CD4-positive, CD25-positive, alpha-beta regulatory T cell (primary cell): ENCODE measurements at regions not wholly inside any gene's neighbourhood (a gene's known extent, or its start where the extent isn't known, plus 50 kb on each side); places are given as distances from the start of the nearest gene placed in this dataset.
"Not testable (repeated sequence)": the region's sequence is repeated elsewhere in the genome, so short reads cannot be mapped to it uniquely, and the experiment has no call there.

Experiments
- ATAC-seq, 2 donors: fragments of 150-1000 bp; cut with Tn5 transposase; one replicate each; pipeline ENCODE4 v1.10.0; 2021; ENCODE audit warnings: low read depth in 2 of 2, moderate number of reproducible peaks in 2 of 2, moderate library complexity in 1 of 2
- DNase-seq, 3 donors: peaks; one replicate each; pipeline versions ENCODE4 v3.0.0 to v3.0.0-alpha.2; 2012 to 2022; ENCODE audit warnings: mixed read lengths in 1 of 3
- H3K27ac ChIP-seq: one replicate; pipeline ENCODE4 v1.7.0; 2013; ENCODE audit warnings: mild to moderate bottlenecking, low read length; ENCODE audit not compliant: insufficient read depth, poor library complexity, severe bottlenecking
- H3K27me3 ChIP-seq: one replicate; pipeline ENCODE4 v1.7.0; 2013; ENCODE audit warnings: low read length; ENCODE audit not compliant: control insufficient read depth, insufficient read depth
- H3K36me3 ChIP-seq: one replicate; pipeline ENCODE4 v1.7.0; 2013; ENCODE audit warnings: mild to moderate bottlenecking, low read length, moderate library complexity; ENCODE audit not compliant: control insufficient read depth, insufficient read depth
- H3K4me1 ChIP-seq: 2 replicates; pipeline ENCODE4 v1.7.0; 2013; ENCODE audit warnings: mild to moderate bottlenecking, low read length; ENCODE audit not compliant: insufficient read depth, control insufficient read depth, poor library complexity, severe bottlenecking
- H3K4me3 ChIP-seq: one replicate; pipeline ENCODE4 v1.7.0; 2013; ENCODE audit warnings: low read depth, mild to moderate bottlenecking, low read length, moderate library complexity
- H3K9me3 ChIP-seq, 2 experiments: 1 replicate in 1 of 2; 2 replicates in 1 of 2; pipeline ENCODE4 v1.7.0; 2013; ENCODE audit warnings: low read length in 2 of 2, mild to moderate bottlenecking in 1 of 2, moderate library complexity in 1 of 2; ENCODE audit not compliant: control insufficient read depth in 2 of 2
- H3K27ac Mint-ChIP-seq, 3 donors: one replicate each; pipeline ENCODE4 v1.8.0; 2020 to 2022; ENCODE audit warnings: mild to moderate bottlenecking in 3 of 3, mixed read lengths in 3 of 3, moderate library complexity in 2 of 3
- H3K27me3 Mint-ChIP-seq: one replicate; pipeline ENCODE4 v1.8.0; 2022; ENCODE audit warnings: mild to moderate bottlenecking, mixed read lengths
- H3K36me3 Mint-ChIP-seq: one replicate; pipeline ENCODE4 v1.8.0; 2020; ENCODE audit warnings: mixed read lengths
- H3K4me1 Mint-ChIP-seq, 4 donors: one replicate each; pipeline ENCODE4 v1.8.0; 2020 to 2022; ENCODE audit warnings: mixed read lengths in 4 of 4, mild to moderate bottlenecking in 1 of 4
- H3K4me3 Mint-ChIP-seq, 4 donors: one replicate each; pipeline ENCODE4 v1.8.0; 2020 to 2022; ENCODE audit warnings: mild to moderate bottlenecking in 4 of 4, mixed read lengths in 4 of 4, moderate library complexity in 3 of 4
- H3K9me3 Mint-ChIP-seq, 7 donors: one replicate each; pipeline ENCODE4 v1.8.0; 2020 to 2022; ENCODE audit warnings: mixed read lengths in 7 of 7, mild to moderate bottlenecking in 3 of 7, moderate library complexity in 2 of 7

DNA sequence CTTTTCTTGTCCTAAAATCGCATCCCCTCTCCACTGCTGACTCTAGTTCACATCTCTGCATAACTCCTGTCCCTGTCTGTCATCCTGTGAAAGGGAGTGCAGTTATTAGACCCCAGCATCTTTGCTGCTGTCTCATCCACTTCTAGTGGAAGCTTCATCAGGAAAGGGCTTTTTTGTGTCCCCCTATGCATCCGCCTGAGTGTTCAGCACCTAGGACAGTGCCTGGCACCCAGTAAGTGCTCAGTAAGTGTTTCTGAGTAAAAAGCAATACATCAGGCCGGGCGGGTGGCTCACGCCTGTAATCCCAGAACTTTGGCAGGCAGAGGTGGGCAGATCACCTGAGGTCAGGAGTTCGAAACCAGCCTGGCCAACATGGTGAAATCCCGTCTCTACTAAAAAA, 211.8 kb upstream of the FOXK1 start:
- H3K27me3 ChIP-seq: no peaks in the 10 kb centered on the region
- no peak overlapping the region for H3K27ac ChIP-seq
- no peaks in the 10 kb centered on the region for H3K4me1 Mint-ChIP-seq
- no peaks in the 10 kb centered on the region for H3K36me3 ChIP-seq
- H3K36me3 Mint-ChIP-seq: no peaks in the 10 kb centered on the region
- no peak overlapping the region for H3K4me3 ChIP-seq
- ATAC-seq (no peak), DNase-seq (no peak)
- no peak overlapping the region for H3K27ac Mint-ChIP-seq
- H3K27me3 Mint-ChIP-seq: no peaks in the 10 kb centered on the region
- no peak overlapping the region for H3K4me3 Mint-ChIP-seq
- H3K4me1 ChIP-seq: no peaks in the 10 kb centered on the region
- no peaks in the 10 kb centered on the region for H3K9me3 ChIP-seq
- peaks cover 0 to 2% (median 1%) of the 10 kb centered on the region in 7 donors for H3K9me3 Mint-ChIP-seq

- H3K27me3 ChIP-seq: no peaks in the 10 kb centered on the region
- Mint-ChIP-seq H3K4me3 (no peak overlapping the region), H3K27me3 (no peaks in the 10 kb centered on the region), H3K4me1 (no peaks in the 10 kb centered on the region), H3K36me3 (no peaks in the 10 kb centered on the region), H3K9me3 (peaks cover 0 to 2% (median 1%) of the 10 kb centered on the region in 7 donors), H3K27ac (no peak overlapping the region)
- H3K4me1 ChIP-seq: no peaks in the 10 kb centered on the region
- ATAC-seq (no peak), DNase-seq (no peak)
- H3K36me3 ChIP-seq: no peaks in the 10 kb centered on the region
- H3K27ac ChIP-seq: no peak overlapping the region
- H3K9me3 ChIP-seq: no peaks in the 10 kb centered on the region
- no peak overlapping the region for H3K4me3 ChIP-seq
Measured at GRCh38 chr7:4472728-4473127, 209.4 kb upstream of the FOXK1 start.

GRCh38 chr7:4479367-4480039, 202.6 kb upstream of the FOXK1 start:
- H3K4me3 Mint-ChIP-seq: no peak overlapping the region
- Histone ChIP-seq H3K4me1 (no peaks in the 10 kb centered on the region), H3K4me3 (no peak overlapping the region), H3K9me3 (peaks cover 4 to 10% of the 10 kb centered on the region in 2 experiments), H3K27me3 (no peaks in the 10 kb centered on the region), H3K36me3 (no peaks in the 10 kb centered on the region), H3K27ac (no peak overlapping the region)
- peaks cover 2 to 16% (median 4%) of the 10 kb centered on the region in 7 donors for H3K9me3 Mint-ChIP-seq
- peaks cover 0 to 2% (median 0%) of the 10 kb centered on the region in 4 donors for H3K4me1 Mint-ChIP-seq
- peak in 1 of 3 donors; percentile 42 for DNase-seq
- ATAC-seq: no peak
- H3K27ac Mint-ChIP-seq: no peak overlapping the region
- H3K27me3 Mint-ChIP-seq: no peaks in the 10 kb centered on the region
- H3K36me3 Mint-ChIP-seq: no peaks in the 10 kb centered on the region

GRCh38 chr7:4480131-4480530, 202.0 kb upstream of the FOXK1 start:
- not testable (repeated sequence) for H3K36me3 Mint-ChIP-seq, DNase-seq, H3K27me3 ChIP-seq, ATAC-seq, H3K27ac ChIP-seq, H3K4me1 ChIP-seq, H3K4me1 Mint-ChIP-seq, H3K36me3 ChIP-seq, H3K27me3 Mint-ChIP-seq, H3K4me3 Mint-ChIP-seq, H3K4me3 ChIP-seq, H3K27ac Mint-ChIP-seq
- H3K9me3 ChIP-seq: peaks cover 4 to 10% of the 10 kb centered on the region in 2 experiments
- peaks cover 2 to 16% (median 4%) of the 10 kb centered on the region in 7 donors for H3K9me3 Mint-ChIP-seq

DNA sequence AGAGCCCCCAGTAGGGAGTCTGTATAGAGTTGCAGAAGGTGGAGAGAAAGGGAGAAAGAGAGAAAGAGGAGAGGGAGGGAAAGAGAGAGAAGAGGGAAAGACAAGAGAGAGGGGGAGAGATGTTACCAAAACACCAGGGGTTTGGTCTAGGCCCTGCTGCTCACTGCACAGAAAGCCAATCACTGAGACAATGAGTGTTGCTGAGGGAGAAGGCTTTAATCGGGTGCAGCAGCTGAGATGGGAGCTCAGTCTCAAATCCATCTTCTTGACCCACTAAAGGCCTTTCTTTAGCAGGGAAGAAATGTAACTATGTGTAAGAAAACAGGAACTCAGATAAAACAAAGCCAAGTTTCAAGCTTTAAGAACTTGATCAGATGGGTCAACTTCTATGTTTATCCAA, 198.2 kb upstream of the FOXK1 start:
- Mint-ChIP-seq H3K9me3 (peaks cover 2 to 16% (median 4%) of the 10 kb centered on the region in 7 donors), H3K27ac (no peak overlapping the region), H3K4me3 (no peak overlapping the region), H3K4me1 (peaks cover 0 to 2% (median 0%) of the 10 kb centered on the region in 4 donors), H3K36me3 (no peaks in the 10 kb centered on the region), H3K27me3 (no peaks in the 10 kb centered on the region)
- Histone ChIP-seq H3K4me3 (no peak overlapping the region), H3K9me3 (peaks cover 4 to 10% of the 10 kb centered on the region in 2 experiments), H3K27me3 (no peaks in the 10 kb centered on the region), H3K27ac (no peak overlapping the region), H3K36me3 (no peaks in the 10 kb centered on the region), H3K4me1 (no peaks in the 10 kb centered on the region)
- DNase-seq (no peak), ATAC-seq (no peak)

GRCh38 chr7:4484545-4484944, 197.6 kb upstream of the FOXK1 start:
- no peak for ATAC-seq
- no peak overlapping the region for H3K4me3 Mint-ChIP-seq
- H3K36me3 Mint-ChIP-seq: no peaks in the 10 kb centered on the region
- Histone ChIP-seq H3K4me3 (no peak overlapping the region), H3K27ac (no peak overlapping the region), H3K9me3 (peaks cover 4 to 10% of the 10 kb centered on the region in 2 experiments), H3K36me3 (no peaks in the 10 kb centered on the region), H3K27me3 (no peaks in the 10 kb centered on the region), H3K4me1 (no peaks in the 10 kb centered on the region)
- no peak overlapping the region for H3K27ac Mint-ChIP-seq
- H3K9me3 Mint-ChIP-seq: peaks cover 2 to 16% (median 4%) of the 10 kb centered on the region in 7 donors
- no peaks in the 10 kb centered on the region for H3K27me3 Mint-ChIP-seq
- H3K4me1 Mint-ChIP-seq: no peaks in the 10 kb centered on the region
- no peak for DNase-seq

- H3K4me3 Mint-ChIP-seq: no peak overlapping the region
Measured at GRCh38 chr7:4486907-4487306, 195.2 kb upstream of the FOXK1 start.

DNA sequence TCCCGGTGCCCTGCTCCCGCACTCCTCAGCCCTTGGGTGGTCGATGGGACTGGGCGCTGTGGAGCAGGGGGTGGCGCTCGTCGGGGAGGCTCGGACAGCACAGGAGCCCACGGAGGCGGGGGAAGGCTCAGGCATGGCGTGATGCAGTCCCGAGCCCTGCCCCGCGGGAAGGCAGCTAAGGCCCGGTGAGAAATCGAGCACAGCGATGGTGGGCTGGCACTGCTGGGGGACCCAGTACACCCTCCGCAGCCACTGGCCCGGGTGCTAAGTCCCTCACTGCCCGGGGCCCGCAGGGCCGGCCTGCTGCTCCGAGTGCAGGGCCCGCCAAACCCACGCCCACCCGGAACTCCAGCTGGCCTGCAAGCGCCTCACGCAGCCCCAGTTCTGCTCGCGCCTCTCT, 185.2 kb upstream of the FOXK1 start:
- not testable (repeated sequence) for H3K27me3 Mint-ChIP-seq, H3K27ac ChIP-seq, H3K4me1 Mint-ChIP-seq, H3K27ac Mint-ChIP-seq, H3K4me3 ChIP-seq, H3K27me3 ChIP-seq, H3K36me3 Mint-ChIP-seq, H3K4me1 ChIP-seq, H3K9me3 ChIP-seq, H3K4me3 Mint-ChIP-seq, DNase-seq, H3K36me3 ChIP-seq, ATAC-seq
- peaks cover 3 to 15% (median 6%) of the 10 kb centered on the region in 7 donors for H3K9me3 Mint-ChIP-seq

More at GRCh38 chr7:4486907-4487306, 195.2 kb upstream of the FOXK1 start:
- H3K27me3 Mint-ChIP-seq: no peaks in the 10 kb centered on the region
- no peaks in the 10 kb centered on the region for H3K36me3 Mint-ChIP-seq
- no peak for ATAC-seq
- peaks cover 0 to 7% (median 0%) of the 10 kb centered on the region in 7 donors for H3K9me3 Mint-ChIP-seq
- H3K4me1 Mint-ChIP-seq: no peaks in the 10 kb centered on the region
- no peak for DNase-seq
- H3K27me3 ChIP-seq: no peaks in the 10 kb centered on the region
- peaks cover 4 to 10% of the 10 kb centered on the region in 2 experiments for H3K9me3 ChIP-seq
- no peaks in the 10 kb centered on the region for H3K36me3 ChIP-seq
- H3K27ac ChIP-seq: no peak overlapping the region
- no peak overlapping the region for H3K4me3 ChIP-seq
- H3K27ac Mint-ChIP-seq: no peak overlapping the region
- H3K4me1 ChIP-seq: no peaks in the 10 kb centered on the region
